Spleen (tissue), 7 donors: ENCODE measurements at regions not wholly inside any gene's neighbourhood (a gene's known extent, or its start where the extent isn't known, plus 50 kb on each side); places are given as distances from the start of the nearest gene placed in this dataset.

Experiments
- CTCF ChIP-seq, 11 experiments: fragments of 200-600 bp in 7 of 11; fragments of 450-650 bp in 4 of 11; sonication (generic) in 4 of 11; IDR thresholded peaks in 8 of 11; conservative IDR thresholded peaks in 3 of 11; 1 replicate in 7 of 11; 2 replicates in 4 of 11; pipeline versions ENCODE4 v1.4.0 to v1.8.0; 2016 to 2021; ENCODE audit warnings: antibody characterized with exemption in 11 of 11, inconsistent platforms in 4 of 11, mild to moderate bottlenecking in 1 of 11
- POLR2A ChIP-seq, 3 donors: fragments of 450-650 bp; IDR thresholded peaks; one replicate each; pipeline ENCODE4 v1.5.1; 2017; ENCODE audit warnings: antibody characterized with exemption in 3 of 3, mild to moderate bottlenecking in 1 of 3
- POLR2AphosphoS5 ChIP-seq, 3 donors: sonication (generic); formaldehyde crosslinking; IDR thresholded peaks; one replicate each; pipeline ENCODE4 v1.5.1; 2017; ENCODE audit warnings: antibody characterized with exemption in 3 of 3
- donor health status: DM: no; HTN: no; CAD: no; lungs with moderate emphysema.
- donor health status: DM: no; HTN: no; CAD: no.
- donor health status: DM: no; HTN: no; CAD: no.

GRCh38 chr4:111999801-112000200 is 145.5 kb upstream of the FAM241A start:
- TF ChIP-seq POLR2A (IDR thresholded peaks at IDR 0.05) (no peak), CTCF (IDR thresholded peaks at IDR 0.05 in 8 of 11, conservative IDR thresholded peaks at IDR 0.05 in 3 of 11) (no peak), POLR2AphosphoS5 (IDR thresholded peaks at IDR 0.05) (no peak)
